Left cardiac atrium (tissue), 4 donors: ENCODE measurements at regions not wholly inside any gene's neighbourhood (a gene's known extent, or its start where the extent isn't known, plus 50 kb on each side); places are given as distances from the start of the nearest gene placed in this dataset.

Experiments used
- ATAC-seq, 2 donors: fragments of 200-7000 bp; cut with Tn5 transposase; one replicate each; pipeline ENCODE4 v1.9.1; 2020; ENCODE audit warnings: mild to moderate bottlenecking in 2 of 2, moderate library complexity in 2 of 2
- DNase-seq: peaks from one replicate; pipeline ENCODE4 v3.0.0-alpha.2; 2020
- intact Hi-C, 2 donors: fragments of 100-400 bp; cut with DNase I; formaldehyde crosslinking; loops; one replicate each; pipeline versions ENCODE4 v1.14.1 to v1.15.1; 2022 to 2023
- donor health status: DM: no; HTN: yes; CAD: no.
- donor health status: DM: no; HTN: yes; CAD: no; lungs with severe emphysema.
- donor health status: DM: yes; HTN: yes; CAD: no.
- donor health status: Dilated cardiomyopathy.

DNA sequence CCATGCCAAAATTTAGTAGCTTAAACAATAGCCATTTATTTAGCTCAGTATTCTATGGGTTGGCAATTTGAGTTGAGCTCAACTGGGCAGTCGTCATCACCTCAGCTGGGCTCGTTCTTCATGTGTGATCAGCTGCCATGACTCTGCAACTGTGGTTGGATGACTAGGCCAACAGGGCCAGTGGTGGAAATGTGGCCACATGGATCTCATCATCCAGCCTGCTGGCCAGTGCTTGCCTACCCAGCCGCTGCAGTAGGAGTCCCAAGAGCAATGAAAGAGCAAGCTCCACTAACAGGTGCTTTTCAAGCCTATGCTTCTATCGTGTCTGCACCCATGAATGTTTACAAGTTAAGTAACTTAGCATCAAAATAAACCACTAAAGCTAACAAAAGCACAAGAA lies 158.0 kb downstream of the ATPSCKMT start:
- DNase-seq (no peak), ATAC-seq (no peak)
- intact Hi-C loops, result no loop called here

DNA sequence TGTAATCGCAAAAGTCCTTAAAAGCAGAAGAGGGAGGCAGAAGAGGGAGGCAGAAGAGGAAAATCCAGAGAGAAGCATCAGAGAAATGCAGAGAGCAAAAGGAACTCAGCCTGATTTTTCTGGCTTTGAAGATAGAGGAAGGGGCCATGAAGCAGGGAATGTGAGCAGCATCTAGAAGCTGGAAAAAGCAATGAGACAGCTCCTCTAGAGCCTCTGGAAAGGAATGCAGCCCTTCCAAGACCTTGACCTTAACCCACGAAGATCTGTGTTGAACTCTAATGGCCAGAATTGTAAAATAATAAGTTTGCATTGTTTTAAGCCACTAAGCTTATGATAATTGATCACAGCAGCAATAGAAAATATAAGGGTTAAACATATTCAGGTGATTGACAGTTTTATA lies 159.6 kb downstream of the ATPSCKMT start:
- DNase-seq (no peak), ATAC-seq (no peak)
- intact Hi-C loops, result no loop called here

DNA sequence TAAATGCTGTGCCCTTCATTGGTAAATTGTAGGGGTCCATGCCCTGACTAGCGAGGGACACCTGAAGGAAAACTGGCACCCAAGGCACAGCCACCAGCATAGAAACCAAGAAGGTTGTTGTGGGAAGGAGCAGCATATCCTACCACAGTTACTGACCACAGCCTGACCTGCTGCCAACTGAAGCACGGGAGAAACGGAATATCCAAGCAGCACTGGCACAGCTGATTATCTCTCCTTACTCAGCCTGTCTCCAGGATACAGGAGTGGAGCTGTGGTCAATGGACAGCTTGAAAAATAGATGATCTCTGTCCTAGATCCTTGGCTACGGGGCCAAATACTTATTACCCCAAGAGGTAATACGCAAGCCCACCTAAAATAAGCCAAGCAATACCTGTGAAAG lies 164.5 kb downstream of the ATPSCKMT start:
- DNase-seq (no peak), ATAC-seq (no peak)
- intact Hi-C loops, result no loop called here

DNA sequence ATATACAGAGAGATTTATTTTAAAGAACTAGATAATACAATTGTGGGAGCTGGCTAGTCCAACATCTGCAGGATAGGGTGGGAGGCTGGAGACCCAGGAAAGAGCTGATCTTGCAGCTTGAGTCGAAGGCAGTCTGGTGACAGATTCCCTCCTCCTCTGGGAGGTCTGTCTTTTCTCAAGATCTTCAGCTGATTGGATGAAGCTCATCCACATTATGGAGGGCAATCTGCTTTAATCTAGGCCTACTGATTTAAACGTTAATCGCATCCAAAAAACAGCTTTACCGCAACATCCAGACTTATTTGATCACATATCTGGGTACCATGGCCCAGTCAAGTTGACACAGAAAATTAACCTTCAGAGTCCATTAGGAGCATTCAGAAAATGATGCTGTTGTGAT lies 168.1 kb downstream of the ATPSCKMT start:
- intact Hi-C loops, result no loop called here
- DNase-seq, result no peak
- ATAC-seq, result no peak

- DNase-seq, result no peak
- intact Hi-C loops, result no loop called here
- ATAC-seq, result no peak
Measured at GRCh38 chr5:10077791-10078545, 171.7 kb downstream of the ATPSCKMT start.

GRCh38 chr5:10073441-10074104 lies 176.1 kb downstream of the ATPSCKMT start:
- no peak for ATAC-seq
- DNase-seq, result no peak
- intact Hi-C loops, result no loop called here

- intact Hi-C loops, result no loop called here
- ATAC-seq (no peak), DNase-seq (no peak)
Measured at GRCh38 chr5:10069637-10070313, 179.9 kb downstream of the ATPSCKMT start.

- ATAC-seq (no peak), DNase-seq (no peak)
- intact Hi-C loops, result no loop called here
Measured at GRCh38 chr5:10065428-10066000, 184.2 kb downstream of the ATPSCKMT start.

DNA sequence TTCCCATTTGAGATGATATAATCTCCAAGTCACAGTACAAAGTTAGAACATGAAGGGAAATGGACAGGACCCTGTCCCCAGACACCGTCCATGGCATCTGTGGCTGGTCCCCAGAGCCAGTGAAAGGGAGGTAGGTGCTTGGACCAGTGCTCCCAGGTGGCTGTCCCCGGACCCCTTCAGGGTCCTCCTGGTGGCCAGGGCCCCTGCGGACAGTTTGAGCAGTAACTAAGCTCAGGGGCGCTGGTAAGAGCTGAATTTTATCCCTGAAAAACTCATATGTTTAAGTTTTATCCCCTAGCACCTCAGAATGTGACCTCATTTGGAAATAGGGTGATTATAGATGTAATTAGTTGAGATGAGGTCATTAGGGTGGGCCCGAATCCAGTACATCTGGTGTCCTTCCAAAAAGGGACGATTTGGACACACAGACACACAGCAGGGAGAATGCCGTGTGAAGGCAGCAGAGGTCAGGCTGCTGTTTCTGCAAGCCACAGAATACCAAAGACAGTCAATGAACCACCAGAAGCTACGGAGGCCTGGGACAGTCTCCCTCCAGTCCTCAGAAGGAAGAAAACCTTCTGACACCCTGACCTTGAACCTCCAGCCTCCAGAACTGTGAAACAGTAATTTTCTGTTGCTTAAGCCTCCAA lies 185.0 kb downstream of the ATPSCKMT start:
- ATAC-seq, result no peak
- DNase-seq, result no peak
- intact Hi-C loops, result no loop called here

- no peak for ATAC-seq
- intact Hi-C loops, result no loop called here
Measured at GRCh38 chr5:10063997-10064396, 185.7 kb downstream of the ATPSCKMT start.

GRCh38 chr5:10059980-10060379 lies 189.7 kb downstream of the ATPSCKMT start:
- no peak for DNase-seq
- ATAC-seq, result no peak
- intact Hi-C loops, result no loop called here

More at GRCh38 chr5:10063997-10064396, 185.7 kb downstream of the ATPSCKMT start:
- no peak for DNase-seq

DNA sequence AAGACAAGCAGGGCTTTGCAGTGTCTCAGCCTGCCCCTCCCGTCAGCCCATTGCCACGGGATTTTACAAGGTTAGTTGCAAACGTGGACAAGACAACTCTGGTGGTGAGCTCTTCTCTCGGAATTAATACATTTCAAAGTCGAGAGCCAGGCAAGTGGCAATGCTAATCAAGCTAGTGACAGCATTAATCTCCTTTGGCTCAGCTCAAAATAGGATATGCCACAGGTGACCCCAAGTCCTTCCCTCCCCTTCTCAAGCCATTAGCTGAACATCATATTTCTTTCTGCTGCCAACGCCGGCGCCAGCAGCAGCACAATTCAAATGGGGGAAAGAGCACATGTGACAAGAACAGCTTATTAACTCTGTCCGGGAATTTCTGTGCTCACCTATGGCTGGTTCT lies 190.1 kb downstream of the ATPSCKMT start:
- ATAC-seq (no peak), DNase-seq (no peak)
- intact Hi-C loops, result no loop called here

DNA sequence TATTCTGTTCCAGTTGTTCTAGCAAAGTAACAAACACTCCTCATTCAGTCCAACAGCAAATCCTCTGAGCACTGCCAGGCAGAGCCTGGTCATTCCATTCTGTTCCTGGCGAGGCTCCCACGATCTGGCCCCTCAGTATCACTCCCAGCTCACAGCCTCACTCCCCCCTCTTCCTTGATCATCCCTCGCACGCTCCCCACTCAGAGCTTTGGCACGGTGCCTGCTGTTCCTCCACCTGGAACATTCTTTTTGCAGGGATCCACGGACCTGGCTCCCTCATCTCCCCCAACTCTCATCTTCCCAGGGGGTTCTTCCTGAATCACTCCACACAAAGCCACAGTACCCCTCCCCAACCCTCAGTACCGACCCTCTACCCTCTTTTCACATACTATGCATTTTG lies 192.3 kb downstream of the ATPSCKMT start:
- ATAC-seq (no peak), DNase-seq (no peak)
- intact Hi-C loops, result no loop called here

GRCh38 chr5:10056228-10056760 lies 193.4 kb downstream of the ATPSCKMT start:
- ATAC-seq, result no peak
- no peak for DNase-seq
- intact Hi-C loops, result no loop called here

DNA sequence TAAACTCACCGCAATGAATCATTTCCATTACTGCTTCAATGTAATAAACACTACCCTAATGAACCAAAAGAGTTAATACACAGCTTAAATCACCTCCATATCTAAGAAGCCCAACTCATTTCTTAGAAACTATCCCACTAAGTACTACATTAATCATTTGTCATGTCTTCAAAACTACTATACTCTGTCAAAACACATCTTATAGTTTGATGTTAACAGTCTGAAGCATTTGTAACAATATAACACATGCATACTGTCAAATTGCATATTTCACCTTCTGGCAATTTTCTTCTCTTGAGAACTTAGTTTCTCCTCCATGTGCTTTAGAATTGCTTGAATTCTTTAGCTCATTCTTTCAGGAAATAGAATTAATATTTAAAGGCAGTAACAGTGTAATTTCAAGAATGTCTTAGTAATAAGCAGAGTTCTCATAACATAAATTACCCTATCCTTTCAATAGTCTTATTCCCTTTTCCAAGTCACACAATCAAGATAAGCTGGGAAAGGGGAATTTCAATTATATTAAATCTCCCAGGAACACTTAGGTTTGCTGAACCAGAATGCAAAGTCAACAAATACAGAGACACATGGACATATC lies 199.7 kb downstream of the ATPSCKMT start:
- ATAC-seq, result no peak
- intact Hi-C loops, result no loop called here
- no peak for DNase-seq

- DNase-seq, result no peak
- intact Hi-C loops, result no loop called here
- ATAC-seq, result no peak
Measured at GRCh38 chr5:10046676-10047075, 203.0 kb downstream of the ATPSCKMT start.

- intact Hi-C loops, result no loop called here
- DNase-seq (no peak), ATAC-seq (no peak)
Measured at GRCh38 chr5:10045376-10045775, 204.3 kb downstream of the ATPSCKMT start.

DNA sequence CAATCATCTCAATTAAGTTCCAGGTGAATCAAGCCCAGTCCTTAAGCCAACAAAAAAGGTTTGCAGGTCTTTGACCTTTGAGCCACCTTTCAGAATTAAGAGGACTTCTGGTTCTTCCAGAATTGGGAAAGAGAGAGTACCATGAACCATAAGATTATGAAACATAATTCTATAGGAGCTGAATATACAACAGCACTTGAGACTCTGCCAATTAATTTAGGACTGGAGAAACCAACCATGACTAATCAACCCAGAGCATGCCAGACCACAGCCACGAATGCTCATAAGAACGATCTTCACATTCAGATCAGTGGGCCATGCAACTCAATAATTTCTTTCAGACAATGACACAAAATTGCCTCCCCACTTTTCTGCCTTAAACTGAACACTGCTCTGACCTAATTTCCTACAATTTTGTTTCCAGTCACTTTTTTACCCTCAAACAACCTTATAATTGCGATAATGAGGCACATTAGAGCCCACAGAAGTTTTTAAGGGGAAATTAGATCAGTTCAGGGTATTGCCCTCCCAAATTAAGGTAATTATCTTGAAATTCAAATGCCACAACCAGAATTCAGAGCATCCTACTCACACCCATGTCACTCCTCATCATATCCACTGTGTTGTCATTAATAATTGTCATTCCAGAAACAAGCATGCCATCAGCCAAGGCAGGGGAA lies 213.4 kb downstream of the ATPSCKMT start:
- no peak for DNase-seq
- no peak for ATAC-seq
- intact Hi-C loops, result no loop called here

DNA sequence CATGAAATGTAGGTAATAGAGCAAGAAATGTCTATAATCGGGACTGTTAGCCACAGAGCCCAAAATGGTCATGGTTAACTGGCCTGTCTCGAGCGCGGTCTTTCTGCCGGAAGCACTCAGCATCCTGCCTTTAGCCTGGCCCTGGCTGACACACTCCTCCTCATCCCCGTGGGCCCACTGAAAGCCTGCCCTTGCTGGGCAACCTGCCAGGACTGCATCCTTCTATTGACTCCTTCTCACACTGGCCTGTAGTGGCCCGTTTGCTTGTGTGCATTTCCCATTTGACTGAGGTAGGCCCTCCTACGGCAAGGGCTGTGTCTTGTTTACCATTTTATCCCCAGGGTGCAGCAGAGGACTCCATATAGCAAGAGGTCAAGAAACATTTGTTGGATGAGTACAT lies 215.7 kb downstream of the ATPSCKMT start:
- DNase-seq, result peak; percentile 40
- no peak for ATAC-seq
- intact Hi-C loops, result no loop called here
